ENCODE measurements at regions not wholly inside any gene's neighbourhood (a gene's known extent, or its start where the extent isn't known, plus 50 kb on each side); places are given as distances from the start of the nearest gene placed in this dataset.

- FAIRE-seq: no peak
- DNase-seq (ENCODE audit: low spot score in 2 of 2): no peak
Observed at GRCh38 chr2:238649123-238649522, 198.8 kb upstream of the TWIST2 start.

GRCh38 chr2:238649936-238650518 lies 197.9 kb upstream of the TWIST2 start:
- DNase-seq (ENCODE audit: low spot score in 2 of 2): no peak
- FAIRE-seq: no peak

GRCh38 chr2:238650536-238650935 lies 197.3 kb upstream of the TWIST2 start:
- DNase-seq (ENCODE audit: low spot score in 2 of 2) (no peak), FAIRE-seq (no peak)

- DNase-seq (ENCODE audit: low spot score in 2 of 2): no peak
- FAIRE-seq: no peak
Observed at GRCh38 chr2:238651306-238652052, 196.4 kb upstream of the TWIST2 start.

- DNase-seq (ENCODE audit: low spot score in 2 of 2) (no peak), FAIRE-seq (no peak)
Observed at GRCh38 chr2:238652053-238652770, 195.7 kb upstream of the TWIST2 start.

- FAIRE-seq: no peak
- no peak for DNase-seq (ENCODE audit: low spot score in 2 of 2)
Observed at GRCh38 chr2:238652771-238653157, 195.1 kb upstream of the TWIST2 start.

- FAIRE-seq (no peak), DNase-seq (ENCODE audit: low spot score in 2 of 2) (no peak)
Observed at GRCh38 chr2:238653431-238654109, 194.3 kb upstream of the TWIST2 start.

GRCh38 chr2:238654479-238655197 lies 193.2 kb upstream of the TWIST2 start:
- FAIRE-seq: no peak
- DNase-seq (ENCODE audit: low spot score in 2 of 2): no peak

GRCh38 chr2:238655198-238655860 lies 192.6 kb upstream of the TWIST2 start:
- DNase-seq (ENCODE audit: low spot score in 2 of 2) (no peak), FAIRE-seq (no peak)

- DNase-seq (ENCODE audit: low spot score in 2 of 2) (no peak), FAIRE-seq (no peak)
Observed at GRCh38 chr2:238655974-238656722, 191.7 kb upstream of the TWIST2 start.

- DNase-seq (ENCODE audit: low spot score in 2 of 2): no peak
- FAIRE-seq: no peak
Observed at GRCh38 chr2:238657132-238658053, 190.5 kb upstream of the TWIST2 start.

GRCh38 chr2:238658054-238658407 lies 189.9 kb upstream of the TWIST2 start:
- FAIRE-seq (no peak), DNase-seq (ENCODE audit: low spot score in 2 of 2) (no peak)

- no peak for DNase-seq (ENCODE audit: low spot score in 2 of 2)
- no peak for FAIRE-seq
Observed at GRCh38 chr2:238658820-238659219, 189.1 kb upstream of the TWIST2 start.

- DNase-seq (ENCODE audit: low spot score in 2 of 2) (no peak), FAIRE-seq (no peak)
Observed at GRCh38 chr2:238659231-238659630, 188.7 kb upstream of the TWIST2 start.

- FAIRE-seq (no peak), DNase-seq (ENCODE audit: low spot score in 2 of 2) (no peak)
Observed at GRCh38 chr2:238663586-238663985, 184.3 kb upstream of the TWIST2 start.

- DNase-seq (ENCODE audit: low spot score in 2 of 2) (no peak), FAIRE-seq (no peak)
Observed at GRCh38 chr2:238665919-238666318, 182.0 kb upstream of the TWIST2 start.

- FAIRE-seq (no peak), DNase-seq (ENCODE audit: low spot score in 2 of 2) (no peak)
Observed at GRCh38 chr2:238666543-238666942, 181.3 kb upstream of the TWIST2 start.

- FAIRE-seq: no peak
- DNase-seq (ENCODE audit: low spot score in 2 of 2): no peak
Observed at GRCh38 chr2:238667008-238667407, 180.9 kb upstream of the TWIST2 start.

All from frontal cortex (tissue), 3 donors.